Adrenal gland (tissue), 9 donors: ENCODE measurements at regions not wholly inside any gene's neighbourhood (a gene's known extent, or its start where the extent isn't known, plus 50 kb on each side); places are given as distances from the start of the nearest gene placed in this dataset.

Experiments
- DNase-seq, 7 donors: peaks; one replicate each; pipeline ENCODE4 v3.0.0-alpha.2; 2019 to 2020
- H3K27ac ChIP-seq, 5 donors: fragments of 200-600 bp; sonication (generic) in 4 of 5; 1 replicate in 3 of 5; 2 replicates in 2 of 5; pipeline versions ENCODE4 v1.5.1 to v1.8.0; 2016 to 2020; ENCODE audit warnings: mild to moderate bottlenecking in 1 of 5
- H3K27me3 ChIP-seq: fragments of 200-600 bp; 2 replicates; pipeline ENCODE4 v1.8.0; 2021
- H3K36me3 ChIP-seq, 2 donors: fragments of 200-600 bp; replicated peaks in 1 of 2; 1 replicate in 1 of 2; 2 replicates in 1 of 2; pipeline versions ENCODE4 v1.5.1 to v1.8.0; 2018 to 2022
- H3K4me1 ChIP-seq, 2 donors: fragments of 200-600 bp; replicated peaks in 1 of 2; 1 replicate in 1 of 2; 2 replicates in 1 of 2; pipeline versions ENCODE4 v1.5.1 to v1.8.0; 2018 to 2021
- H3K4me3 ChIP-seq, 4 donors: fragments of 200-600 bp; sonication (generic) in 3 of 4; one replicate each; pipeline ENCODE4 v1.5.1; 2016 to 2018
- H3K9me3 ChIP-seq, 3 donors: fragments of 200-600 bp; sonication (generic) in 1 of 3; replicated peaks in 1 of 3; 1 replicate in 2 of 3; 2 replicates in 1 of 3; pipeline versions ENCODE4 v1.5.1 to v1.8.0; 2016 to 2021
- POLR2A ChIP-seq, 2 donors: fragments of 450-650 bp; IDR thresholded peaks; one replicate each; pipeline ENCODE4 v1.6.1; 2017; ENCODE audit warnings: antibody characterized with exemption in 2 of 2, mild to moderate bottlenecking in 2 of 2, moderate library complexity in 1 of 2
- WGBS, 4 donors: extraction: QIAGEN DNeasy Blood & Tissue Kit in 2 of 4; methylation state at CpG; one replicate each; pipeline versions ENCODE4 v1.1.5 to v1.1.7; 2013 to 2017; 5-methylcytosine and 5-hydroxymethylcytosine counted together
- intact Hi-C, 2 donors: fragments of 100-400 bp; cut with DNase I; formaldehyde crosslinking; loops; one replicate each; pipeline versions ENCODE4 v1.14.1 to v1.15.0; 2022 to 2023
- TF ChIP-seq, protein P1 (sequence below), 6 experiments: fragments of 450-650 bp in 4 of 6; fragments of 200-600 bp in 2 of 6; sonication (generic) in 1 of 6; IDR thresholded peaks; 1 replicate in 5 of 6; 2 replicates in 1 of 6; pipeline versions ENCODE4 v1.5.1 to v1.8.0; 2016 to 2021; ENCODE audit warnings: antibody characterized with exemption in 6 of 6, mild to moderate bottlenecking in 2 of 6, moderate library complexity in 1 of 6
- donor health status: healthy with polysubstance abuse.
- donor health status: Bipolar disorder and iron deficiency.
- donor health status: DM: yes; HTN: yes; CAD: no.
- donor health status: DM: no; HTN: no; CAD: no.
- donor health status: DM: no; HTN: no; CAD: no.

DNA sequence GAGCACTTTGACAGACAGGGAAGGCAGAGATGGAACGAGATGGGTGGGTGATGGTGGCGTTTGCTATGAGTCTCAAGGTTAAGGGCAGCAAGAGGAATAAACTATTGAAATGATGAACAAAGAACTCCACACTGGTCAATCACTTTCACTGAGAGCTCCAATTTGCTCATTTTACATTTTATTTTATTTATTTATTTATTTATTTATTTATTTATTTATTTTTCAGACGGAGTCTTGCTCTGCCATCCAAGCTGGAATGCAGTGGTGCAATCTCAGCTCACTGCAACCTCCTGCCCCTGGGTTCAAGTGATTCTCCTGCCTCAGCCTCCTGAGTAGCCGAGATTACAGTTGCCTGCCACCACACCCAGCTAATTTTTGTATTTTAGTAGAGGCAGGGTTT, 669.1 kb downstream of the HS3ST4 start:
- intact Hi-C loops = no loop called here
- Histone ChIP-seq H3K4me1 (no peaks in the 10 kb centered on the region), H3K9me3 (no peaks in the 10 kb centered on the region), H3K36me3 (no peaks in the 10 kb centered on the region), H3K27me3 (peaks cover 7% of the 10 kb centered on the region), H3K4me3 (no peak overlapping the region), H3K27ac (no peak overlapping the region)
- TF ChIP-seq, protein P1, sequence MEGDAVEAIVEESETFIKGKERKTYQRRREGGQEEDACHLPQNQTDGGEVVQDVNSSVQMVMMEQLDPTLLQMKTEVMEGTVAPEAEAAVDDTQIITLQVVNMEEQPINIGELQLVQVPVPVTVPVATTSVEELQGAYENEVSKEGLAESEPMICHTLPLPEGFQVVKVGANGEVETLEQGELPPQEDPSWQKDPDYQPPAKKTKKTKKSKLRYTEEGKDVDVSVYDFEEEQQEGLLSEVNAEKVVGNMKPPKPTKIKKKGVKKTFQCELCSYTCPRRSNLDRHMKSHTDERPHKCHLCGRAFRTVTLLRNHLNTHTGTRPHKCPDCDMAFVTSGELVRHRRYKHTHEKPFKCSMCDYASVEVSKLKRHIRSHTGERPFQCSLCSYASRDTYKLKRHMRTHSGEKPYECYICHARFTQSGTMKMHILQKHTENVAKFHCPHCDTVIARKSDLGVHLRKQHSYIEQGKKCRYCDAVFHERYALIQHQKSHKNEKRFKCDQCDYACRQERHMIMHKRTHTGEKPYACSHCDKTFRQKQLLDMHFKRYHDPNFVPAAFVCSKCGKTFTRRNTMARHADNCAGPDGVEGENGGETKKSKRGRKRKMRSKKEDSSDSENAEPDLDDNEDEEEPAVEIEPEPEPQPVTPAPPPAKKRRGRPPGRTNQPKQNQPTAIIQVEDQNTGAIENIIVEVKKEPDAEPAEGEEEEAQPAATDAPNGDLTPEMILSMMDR (IDR thresholded peaks at IDR 0.05) = no peak
- no peak for TF ChIP-seq POLR2A (IDR thresholded peaks at IDR 0.05)
- WGBS, 4 donors = 71 to 79% (median 72%) methylated on average over 4 of the region's 4 CpGs
- DNase-seq = no peak

GRCh38 chr16:26363581-26363980, 671.8 kb downstream of the HS3ST4 start:
- WGBS, 4 donors = 36 to 40% (median 38%) methylated on average over 1 of the region's 1 CpG

DNA sequence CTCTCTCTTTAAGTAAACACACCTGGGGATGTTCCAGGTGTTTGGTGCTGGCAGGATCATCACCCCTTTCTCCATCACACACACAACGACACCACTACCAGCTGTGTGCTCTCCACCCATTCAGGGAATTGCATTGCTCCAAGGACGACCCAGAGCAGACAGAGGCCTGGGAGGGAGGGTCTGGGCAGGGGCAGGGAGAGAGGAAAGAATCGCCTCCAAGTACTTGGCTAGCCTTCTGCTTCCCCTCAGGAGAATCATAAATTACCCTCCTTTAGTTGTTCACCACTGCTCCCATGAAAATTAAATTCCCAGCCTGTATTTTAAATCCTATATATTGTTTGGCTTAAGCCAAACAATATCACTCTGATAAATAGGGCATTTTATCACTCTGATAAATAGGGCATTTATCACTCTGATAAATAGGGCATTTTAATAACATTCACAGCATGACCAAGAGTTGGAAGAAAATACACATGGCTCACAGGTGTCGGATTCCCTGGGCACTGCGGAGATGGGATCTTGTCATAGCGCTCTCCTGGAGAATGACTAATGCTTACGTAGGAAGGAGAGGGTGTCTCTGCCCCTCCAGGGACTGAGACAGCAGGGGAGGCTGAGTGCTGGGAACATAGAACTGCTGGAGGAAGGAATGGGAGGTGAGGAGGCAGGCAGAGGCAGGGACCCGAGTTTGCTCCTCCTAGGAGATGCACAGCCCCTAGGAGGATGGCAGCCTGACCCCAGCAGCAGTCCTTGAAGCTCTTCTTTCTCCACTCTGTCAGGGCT, 673.6 kb downstream of the HS3ST4 start:
- H3K4me3 ChIP-seq = no peak overlapping the region
- no peaks in the 10 kb centered on the region for H3K36me3 ChIP-seq
- no peak for DNase-seq
- H3K4me1 ChIP-seq = no peaks in the 10 kb centered on the region
- H3K27me3 ChIP-seq = peaks cover 7% of the 10 kb centered on the region
- intact Hi-C loops = no loop called here
- H3K27ac ChIP-seq = no peak overlapping the region
- no peaks in the 10 kb centered on the region for H3K9me3 ChIP-seq
- WGBS, 4 donors = 26 to 35% (median 30%) methylated on average over 8 of the region's 8 CpGs
- TF ChIP-seq POLR2A (IDR thresholded peaks at IDR 0.05) = no peak
- TF ChIP-seq, protein P1 (IDR thresholded peaks at IDR 0.05) = no peak

More at GRCh38 chr16:26363581-26363980, 671.8 kb downstream of the HS3ST4 start:
- Histone ChIP-seq H3K27me3 (peaks cover 7% of the 10 kb centered on the region), H3K9me3 (no peaks in the 10 kb centered on the region), H3K4me3 (no peak overlapping the region), H3K27ac (no peak overlapping the region), H3K4me1 (no peaks in the 10 kb centered on the region), H3K36me3 (no peaks in the 10 kb centered on the region)
- no peak for TF ChIP-seq POLR2A (IDR thresholded peaks at IDR 0.05)
- TF ChIP-seq, protein P1 (IDR thresholded peaks at IDR 0.05) = no peak
- DNase-seq = no peak
- intact Hi-C loops = no loop called here

DNA sequence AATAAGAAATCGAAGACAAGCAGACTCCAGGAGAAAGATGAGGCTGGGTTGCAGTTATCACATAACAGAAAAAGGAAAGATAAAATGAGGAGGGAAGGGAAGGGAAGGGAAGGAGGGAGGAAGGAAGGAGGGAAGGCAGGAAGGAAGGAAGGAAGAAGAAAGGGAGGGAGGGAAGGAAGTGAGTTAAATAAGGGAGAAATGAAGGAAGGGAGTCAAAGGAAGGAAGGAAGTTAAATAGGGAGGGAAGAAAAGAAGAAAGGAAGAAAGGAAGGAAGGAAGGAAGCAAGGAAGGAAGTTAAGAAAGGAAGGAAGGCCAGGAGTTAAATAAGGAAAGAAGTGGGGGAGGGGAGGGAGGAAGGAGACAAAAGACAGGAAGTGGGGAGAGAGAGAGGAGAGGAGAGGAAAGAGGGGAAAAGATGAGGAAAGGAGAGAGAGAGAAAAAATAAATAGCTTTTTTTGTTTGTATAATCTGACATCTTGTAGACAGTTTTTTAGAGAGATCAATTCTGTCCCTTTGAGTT, 679.6 kb downstream of the HS3ST4 start:
- no peaks in the 10 kb centered on the region for H3K36me3 ChIP-seq
- no peak overlapping the region for H3K27ac ChIP-seq
- no peak overlapping the region for H3K4me3 ChIP-seq
- intact Hi-C loops = no loop called here
- DNase-seq = no peak
- no peaks in the 10 kb centered on the region for H3K9me3 ChIP-seq
- H3K4me1 ChIP-seq = no peaks in the 10 kb centered on the region
- TF ChIP-seq, protein P1 (IDR thresholded peaks at IDR 0.05) = no peak
- TF ChIP-seq POLR2A (IDR thresholded peaks at IDR 0.05) = no peak
- H3K27me3 ChIP-seq = no peaks in the 10 kb centered on the region
- 51 to 74% (median 59%) methylated on average over 1 of the region's 1 CpG for WGBS, 4 donors
